ENCODE measurements at regions not wholly inside any gene's neighbourhood (a gene's known extent, or its start where the extent isn't known, plus 50 kb on each side); places are given as distances from the start of the nearest gene placed in this dataset.

GRCh38 chr5:85476617-85477016, 1091.9 kb upstream of the EDIL3 start:
- TF ChIP-seq CEBPB (IDR thresholded peaks at IDR 0.05) (no peak), TEAD4 (IDR thresholded peaks at IDR 0.05) (no peak), MAX (IDR thresholded peaks at IDR 0.05) (no peak)

- no peak for TF ChIP-seq CEBPB (IDR thresholded peaks at IDR 0.05)
- no peak for TF ChIP-seq USF1 (IDR thresholded peaks at IDR 0.05)
- no peak for TF ChIP-seq MAX (IDR thresholded peaks at IDR 0.05)
- TF ChIP-seq CREB1 (IDR thresholded peaks at IDR 0.05; ENCODE audit: low read depth): no peak
- TF ChIP-seq ZBTB7A (IDR thresholded peaks at IDR 0.05; ENCODE audit: low read depth): no peak
- TF ChIP-seq EP300 (IDR thresholded peaks at IDR 0.05; ENCODE audit: borderline replicate concordance): no peak
- no peak for TF ChIP-seq REST (IDR thresholded peaks at IDR 0.05; ENCODE audit: low read depth)
- no peak for TF ChIP-seq TAF1 (IDR thresholded peaks at IDR 0.05; ENCODE audit: low read depth)
- TF ChIP-seq EGR1 (IDR thresholded peaks at IDR 0.05): no peak
- no peak for TF ChIP-seq YY1 (IDR thresholded peaks at IDR 0.05; ENCODE audit: low read depth)
- TF ChIP-seq NFIC (IDR thresholded peaks at IDR 0.05): no peak
Measured at GRCh38 chr5:85479849-85480248, 1095.2 kb upstream of the EDIL3 start.

- TF ChIP-seq CREB1 (IDR thresholded peaks at IDR 0.05; ENCODE audit: low read depth) (no peak), EP300 (IDR thresholded peaks at IDR 0.05; ENCODE audit: borderline replicate concordance) (no peak), ZBTB7A (IDR thresholded peaks at IDR 0.05; ENCODE audit: low read depth) (no peak), TAF1 (IDR thresholded peaks at IDR 0.05; ENCODE audit: low read depth) (no peak), CEBPB (IDR thresholded peaks at IDR 0.05) (no peak)
Measured at GRCh38 chr5:85484982-85485574, 1100.4 kb upstream of the EDIL3 start.

GRCh38 chr5:85488295-85488694, 1103.6 kb upstream of the EDIL3 start:
- TF ChIP-seq FOXM1 (IDR thresholded peaks at IDR 0.05; ENCODE audit: borderline replicate concordance, low read depth) (no peak), NFIC (IDR thresholded peaks at IDR 0.05) (no peak), CREB1 (IDR thresholded peaks at IDR 0.05; ENCODE audit: low read depth) (no peak), EP300 (IDR thresholded peaks at IDR 0.05; ENCODE audit: borderline replicate concordance) (no peak), REST (IDR thresholded peaks at IDR 0.05; ENCODE audit: low read depth) (no peak)

- TF ChIP-seq TCF12 (IDR thresholded peaks at IDR 0.05; ENCODE audit: low read depth): no peak
- TF ChIP-seq CEBPB (IDR thresholded peaks at IDR 0.05): no peak
- no peak for TF ChIP-seq CREB1 (IDR thresholded peaks at IDR 0.05; ENCODE audit: low read depth)
- no peak for TF ChIP-seq EGR1 (IDR thresholded peaks at IDR 0.05)
- no peak for TF ChIP-seq YY1 (IDR thresholded peaks at IDR 0.05; ENCODE audit: low read depth)
Measured at GRCh38 chr5:85500869-85501268, 1116.2 kb upstream of the EDIL3 start.

- TF ChIP-seq FOXM1 (IDR thresholded peaks at IDR 0.05; ENCODE audit: borderline replicate concordance, low read depth) (no peak), RAD21 (IDR thresholded peaks at IDR 0.05; ENCODE audit: low read depth) (no peak), USF1 (IDR thresholded peaks at IDR 0.05) (no peak), YY1 (IDR thresholded peaks at IDR 0.05; ENCODE audit: low read depth) (no peak), EGR1 (IDR thresholded peaks at IDR 0.05) (no peak), MAX (IDR thresholded peaks at IDR 0.05) (no peak), CREB1 (IDR thresholded peaks at IDR 0.05; ENCODE audit: low read depth) (no peak), EP300 (IDR thresholded peaks at IDR 0.05; ENCODE audit: borderline replicate concordance) (no peak), CEBPB (IDR thresholded peaks at IDR 0.05) (no peak), TAF1 (IDR thresholded peaks at IDR 0.05; ENCODE audit: low read depth) (no peak), NFIC (IDR thresholded peaks at IDR 0.05) (no peak), TCF12 (IDR thresholded peaks at IDR 0.05; ENCODE audit: low read depth) (no peak), TEAD4 (IDR thresholded peaks at IDR 0.05) (no peak), ZBTB7A (IDR thresholded peaks at IDR 0.05; ENCODE audit: low read depth) (no peak), REST (IDR thresholded peaks at IDR 0.05; ENCODE audit: low read depth) (no peak)
Measured at GRCh38 chr5:85512896-85513295, 1104.8 kb upstream of the COX7C start.
